Testis (tissue), 2 donors: ENCODE measurements at regions not wholly inside any gene's neighbourhood (a gene's known extent, or its start where the extent isn't known, plus 50 kb on each side); places are given as distances from the start of the nearest gene placed in this dataset.

Source experiments
- CTCF ChIP-seq, 3 experiments: fragments of 450-650 bp in 2 of 3; fragments of 200-600 bp in 1 of 3; sonication (generic) in 1 of 3; IDR thresholded peaks; one replicate each; pipeline ENCODE4 v1.5.1; 2016 to 2019; ENCODE audit warnings: antibody characterized with exemption in 3 of 3, mild to moderate bottlenecking in 2 of 3, moderate library complexity in 1 of 3
- POLR2A ChIP-seq: fragments of 450-650 bp; IDR thresholded peaks from one replicate; pipeline ENCODE4 v1.6.1; 2017; ENCODE audit warnings: antibody characterized with exemption, mild to moderate bottlenecking, moderate library complexity

GRCh38 chr13:55464222-55464621 lies 1676.5 kb upstream of the PRR20A start:
- TF ChIP-seq CTCF (IDR thresholded peaks at IDR 0.05) (no peak), POLR2A (no peak)
